Amygdala (tissue), 56 donors: ENCODE measurements at regions not wholly inside any gene's neighbourhood (a gene's known extent, or its start where the extent isn't known, plus 50 kb on each side); places are given as distances from the start of the nearest gene placed in this dataset.
A peak's percentile ranks its signal among the peaks of the same experiment; 100 is the strongest.
"Not testable (repeated sequence)": the region's sequence is repeated elsewhere in the genome, so short reads cannot be mapped to it uniquely, and the experiment has no call there.

Experiments
- DNase-seq, 56 donors: peaks; one replicate each; lab custom pipeline; 2025; lab: John Stamatoyannopoulos, UW

DNA sequence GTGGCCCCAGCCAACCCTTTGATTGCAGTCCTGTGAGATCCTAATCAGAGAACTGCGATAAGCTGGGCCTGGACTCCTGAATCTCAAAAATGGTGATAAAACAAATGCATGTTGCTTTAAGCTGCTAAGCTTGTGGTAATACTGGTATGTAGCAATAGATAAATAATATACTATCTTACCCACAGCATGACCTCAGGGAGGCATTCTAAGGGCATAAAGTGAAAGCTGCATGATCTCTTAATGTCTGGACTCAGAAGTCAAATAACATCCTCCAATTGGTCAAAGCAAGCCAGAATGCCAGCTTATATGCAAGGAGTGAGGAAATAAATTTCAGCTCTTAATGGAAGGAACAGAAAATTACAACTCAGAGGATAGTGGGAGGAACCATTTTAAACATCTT lies 246.1 kb downstream of the FSIP2 start:
- no peak for DNase-seq

GRCh38 chr2:185988907-185989306 lies 250.3 kb downstream of the FSIP2 start:
- DNase-seq, result not testable (repeated sequence)

- no peak for DNase-seq
Observed at GRCh38 chr2:185990861-185991525, 252.4 kb downstream of the FSIP2 start.

DNA sequence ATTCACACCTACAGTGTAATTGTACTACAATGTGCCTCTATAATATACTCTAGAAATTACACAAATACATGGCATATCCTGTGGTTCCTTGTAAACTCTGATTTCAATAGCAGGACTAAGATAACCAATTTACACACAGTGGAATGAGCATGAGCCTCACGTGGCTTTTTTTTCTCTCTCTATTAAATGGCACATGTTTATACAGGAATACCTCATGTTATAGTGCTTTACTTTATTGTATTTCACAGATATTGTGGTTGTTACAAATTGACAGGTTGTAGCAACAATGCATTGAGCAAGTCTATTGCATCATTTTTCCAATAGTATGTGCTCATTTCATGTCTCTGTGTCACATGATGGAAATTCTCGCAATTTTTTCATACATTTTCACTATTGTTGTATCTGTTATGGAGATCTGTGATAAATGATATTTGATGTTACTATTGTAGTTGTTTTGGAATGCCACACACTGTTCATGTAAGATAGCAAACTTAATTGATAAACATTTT lies 260.0 kb downstream of the FSIP2 start:
- no peak for DNase-seq

DNA sequence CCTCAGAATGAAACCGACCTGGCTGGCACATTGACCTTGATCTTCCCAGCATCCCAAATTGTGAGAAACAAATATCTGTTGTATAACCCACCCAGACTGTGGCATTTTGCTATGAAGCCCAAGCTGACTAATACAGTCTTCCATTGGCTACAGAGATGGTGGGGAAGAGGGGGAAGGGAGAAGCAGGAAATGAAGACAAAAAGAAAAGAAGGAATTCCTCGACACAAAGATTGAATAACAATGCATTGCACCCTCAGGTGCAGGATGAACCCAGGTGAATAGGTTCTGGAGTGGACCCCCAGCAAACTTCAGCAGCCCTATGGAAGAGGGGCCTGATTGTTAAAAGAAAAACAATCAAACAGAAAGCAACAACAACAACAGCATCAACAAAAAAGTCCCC lies 270.7 kb downstream of the FSIP2 start:
- DNase-seq, result no peak

GRCh38 chr2:186017278-186017677 lies 278.7 kb downstream of the FSIP2 start:
- DNase-seq, result no peak

DNA sequence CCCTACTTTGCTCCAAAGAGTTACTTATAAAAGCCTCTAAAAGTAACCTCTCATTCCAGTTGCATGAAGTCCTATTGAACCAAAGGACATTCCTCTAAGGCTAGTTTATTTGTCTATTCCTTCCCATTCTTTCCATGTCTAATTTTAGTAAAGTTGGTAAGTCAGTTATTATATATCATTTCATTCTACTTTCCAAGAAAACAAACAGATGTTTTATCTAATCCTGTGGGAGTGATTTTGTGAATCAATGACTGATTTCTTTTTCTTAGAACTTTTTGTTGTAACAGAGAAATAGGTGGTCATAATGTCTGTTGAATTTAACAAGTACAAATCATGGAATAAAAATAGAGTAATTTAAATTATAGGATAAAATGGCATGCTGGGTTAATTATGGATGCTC lies 286.3 kb downstream of the FSIP2 start:
- no peak for DNase-seq

DNA sequence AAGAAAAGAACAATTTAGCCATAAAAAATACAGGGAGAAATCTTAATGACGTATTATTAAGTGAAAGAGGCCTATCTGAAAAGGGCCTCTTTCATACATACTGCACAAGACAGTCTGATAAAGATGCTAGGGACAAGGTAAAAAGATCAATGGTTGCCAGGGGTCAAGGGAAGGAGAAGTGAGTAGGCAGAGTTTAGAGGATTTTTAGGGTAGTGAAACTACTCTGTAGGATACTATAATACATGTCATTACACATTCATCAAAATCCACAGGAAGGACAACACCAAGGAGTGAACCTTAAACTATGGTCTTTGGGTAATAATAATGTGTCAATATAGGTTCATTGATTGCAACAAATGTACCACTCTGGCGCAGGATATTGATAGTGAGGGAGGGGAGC lies 289.3 kb downstream of the FSIP2 start:
- no peak for DNase-seq

DNA sequence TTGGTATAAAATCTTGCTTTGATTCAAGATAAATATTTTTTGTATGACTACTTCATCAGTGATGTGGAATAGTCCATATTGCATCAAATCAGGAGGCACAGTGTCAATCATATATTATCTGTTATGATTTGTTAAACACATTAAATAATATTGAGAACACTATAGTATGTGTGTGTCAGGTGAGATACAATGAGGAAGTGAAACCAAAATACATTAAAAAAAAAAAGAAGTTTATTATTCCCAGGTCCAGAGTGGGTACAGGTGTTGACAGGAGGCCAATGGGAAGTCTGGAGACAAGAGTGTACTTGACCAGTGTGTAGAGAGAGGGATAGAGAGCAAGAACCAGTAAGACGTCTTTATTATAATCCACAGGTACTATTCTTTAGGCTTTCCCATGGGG lies 292.6 kb downstream of the FSIP2 start:
- DNase-seq, result no peak

- DNase-seq, result no peak
Observed at GRCh38 chr2:186032102-186032738, 293.6 kb downstream of the FSIP2 start.

DNA sequence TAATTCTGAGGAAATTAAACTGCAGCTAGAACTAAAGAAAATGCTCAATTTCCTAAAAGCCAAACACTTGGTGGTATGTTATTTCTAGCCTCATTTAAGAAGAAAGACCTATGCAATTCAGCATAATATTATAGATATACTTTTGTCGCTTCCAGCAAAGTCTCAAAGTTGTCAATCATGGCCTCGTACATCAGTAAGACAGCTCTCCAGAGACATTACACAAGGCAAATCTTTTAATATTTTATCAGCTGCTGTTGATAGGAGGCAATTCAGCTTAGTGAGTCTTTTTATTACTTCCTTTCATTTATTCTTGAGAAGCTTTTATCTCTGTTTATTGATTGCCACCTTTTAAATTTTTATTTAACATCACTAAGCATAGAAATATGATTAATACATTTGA lies 294.3 kb downstream of the FSIP2 start:
- DNase-seq, result no peak

DNA sequence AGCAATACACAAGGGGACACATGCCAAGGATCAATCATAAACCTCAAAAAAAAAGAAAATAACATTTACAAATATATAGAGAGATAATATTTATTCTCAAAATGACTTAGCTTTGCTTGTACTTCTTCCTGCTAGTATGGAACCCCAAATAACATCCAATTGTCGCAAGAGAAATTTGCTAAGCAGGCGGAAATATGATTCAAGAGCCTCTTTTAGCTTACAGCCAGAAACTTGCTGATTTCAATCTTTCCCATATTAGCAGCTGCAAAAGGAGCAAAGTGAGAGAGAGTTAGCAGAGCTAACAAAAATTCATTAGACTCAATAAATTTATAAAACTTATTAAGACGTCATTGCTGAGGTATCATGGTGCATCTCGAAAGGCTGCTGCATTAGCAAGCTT lies 294.9 kb downstream of the FSIP2 start:
- no peak for DNase-seq

DNA sequence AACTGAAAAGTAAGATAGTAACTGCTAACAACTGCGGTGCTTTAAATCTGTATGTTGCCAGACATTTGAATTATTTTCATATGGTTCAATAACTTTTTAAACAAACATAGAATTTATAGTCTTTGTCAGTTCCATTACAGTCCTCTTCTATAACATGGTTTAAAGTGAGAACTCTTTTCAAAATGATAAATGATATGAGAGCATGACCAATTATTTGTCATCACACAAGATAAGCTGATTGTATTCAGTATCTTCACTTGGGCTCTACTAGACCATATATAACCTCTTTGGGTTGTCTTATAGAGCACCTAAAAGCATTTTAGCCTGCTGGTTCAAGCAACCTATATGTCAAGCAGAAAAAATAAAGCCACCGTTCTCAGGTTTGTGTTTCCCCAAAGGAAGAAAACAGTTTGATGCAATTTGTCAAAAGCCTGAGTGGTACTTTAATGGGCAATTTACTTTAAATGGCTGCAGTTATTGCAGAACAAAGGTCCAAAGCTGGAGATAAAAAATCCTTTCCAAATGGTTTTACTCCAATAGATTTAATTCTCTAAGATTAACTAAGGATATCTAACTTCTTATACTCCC lies 298.4 kb downstream of the FSIP2 start:
- DNase-seq, result no peak

DNA sequence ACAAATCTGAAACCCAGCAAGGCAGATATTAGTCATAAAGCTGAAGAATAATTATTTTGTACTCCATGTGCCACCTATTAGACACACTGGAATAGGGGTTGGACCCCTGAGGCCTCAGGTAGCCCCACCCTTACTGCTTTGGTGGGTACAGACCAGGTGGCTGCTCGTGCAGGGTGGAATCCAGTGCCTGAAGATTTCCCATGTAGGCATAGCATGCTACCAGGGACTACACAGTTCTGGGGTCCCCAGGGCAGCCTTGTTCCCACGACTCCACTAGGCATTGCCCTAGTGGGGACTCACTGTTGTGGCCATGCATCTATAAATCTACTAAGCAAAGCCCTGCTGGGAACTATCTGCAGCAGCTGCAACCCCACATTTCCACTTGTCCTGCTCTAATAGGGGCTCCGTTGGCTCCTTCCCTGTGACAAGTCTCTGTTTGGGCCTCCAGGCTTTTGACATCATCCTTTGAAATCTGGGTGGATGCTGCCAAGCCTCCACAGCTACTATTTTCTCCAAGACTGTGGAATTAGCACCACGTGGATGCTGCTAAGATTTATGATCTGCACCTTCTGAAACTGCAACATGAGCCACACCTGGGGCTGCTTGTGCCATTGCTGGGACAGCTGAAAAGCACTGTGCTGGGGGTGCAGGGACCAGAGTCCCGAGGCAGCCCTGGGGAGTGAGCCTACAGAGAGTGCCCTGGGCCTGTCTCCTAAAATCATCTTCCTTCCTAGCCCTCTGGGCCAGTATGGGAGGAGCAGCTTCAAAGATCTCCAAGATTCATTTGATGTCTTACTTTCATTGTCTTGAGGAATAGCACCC lies 303.8 kb downstream of the FSIP2 start:
- DNase-seq, result no peak

GRCh38 chr2:186044761-186045160 lies 306.2 kb downstream of the FSIP2 start:
- no peak for DNase-seq

- DNase-seq, result no peak
Observed at GRCh38 chr2:186052930-186053329, 314.3 kb downstream of the FSIP2 start.

DNA sequence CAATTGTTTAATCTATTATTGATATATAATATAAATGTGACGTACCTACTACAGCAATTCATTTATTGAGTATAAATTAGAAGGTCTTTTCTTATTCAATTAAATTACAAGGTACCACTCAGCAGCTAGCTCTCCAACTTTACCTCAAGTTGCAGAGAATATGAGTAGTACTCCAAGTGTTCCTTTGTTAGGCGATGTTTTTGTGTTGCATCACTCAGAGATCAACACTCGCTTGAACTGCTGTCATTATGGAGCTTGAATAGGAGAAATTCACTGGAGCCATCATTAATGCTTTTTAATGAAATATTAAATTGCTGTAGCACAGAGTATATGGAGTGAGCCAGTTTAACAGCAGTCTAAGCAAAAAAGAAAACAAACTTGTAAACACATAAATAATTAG lies 320.0 kb downstream of the FSIP2 start:
- DNase-seq, result no peak

- peak in 6 of 56 donors; percentile 1 to 30 (median 2) for DNase-seq
Observed at GRCh38 chr2:186059096-186059495, 320.5 kb downstream of the FSIP2 start.

GRCh38 chr2:186060744-186061440 lies 322.3 kb downstream of the FSIP2 start:
- DNase-seq, result no peak

DNA sequence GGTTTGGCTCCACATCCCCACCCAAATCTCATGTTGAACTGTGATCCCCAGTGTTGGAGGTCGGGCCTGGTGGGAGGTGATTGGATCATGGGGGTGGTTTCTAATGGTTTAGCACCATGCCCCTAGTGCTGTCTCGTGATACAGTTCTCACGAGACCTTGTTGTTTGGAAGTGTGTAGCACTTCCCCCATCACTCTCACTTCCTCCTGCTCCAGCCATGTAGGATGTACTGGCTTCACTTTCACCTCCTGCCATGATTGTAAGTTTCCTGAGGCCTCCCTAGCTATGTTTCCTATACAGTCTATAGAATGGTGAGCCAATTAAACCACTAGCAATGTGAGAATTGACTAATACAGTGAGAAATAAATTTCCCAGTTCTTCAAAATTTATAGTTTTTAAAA lies 325.9 kb downstream of the FSIP2 start:
- no peak for DNase-seq

DNA sequence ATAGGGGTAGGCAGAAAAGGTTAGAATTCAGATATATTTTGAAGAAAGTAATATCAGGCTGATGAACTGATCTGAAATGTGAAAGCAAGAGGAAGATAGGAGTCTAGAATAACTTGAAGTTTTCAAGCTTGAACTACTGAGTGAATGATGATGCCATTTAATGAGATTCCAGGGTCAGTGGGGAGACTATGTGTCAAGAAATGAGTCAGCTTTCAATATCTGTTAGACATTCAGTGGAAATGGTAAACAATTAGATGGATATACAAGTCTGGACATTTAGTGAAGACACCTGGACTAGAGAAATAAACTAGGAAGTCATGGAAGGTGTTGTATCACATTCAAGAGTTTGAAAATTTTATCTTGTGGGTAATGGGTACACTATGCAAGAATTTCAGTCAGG lies 326.9 kb downstream of the FSIP2 start:
- no peak for DNase-seq
